ENCODE measurements at regions not wholly inside any gene's neighbourhood (a gene's known extent, or its start where the extent isn't known, plus 50 kb on each side); places are given as distances from the start of the nearest gene placed in this dataset.

DNA sequence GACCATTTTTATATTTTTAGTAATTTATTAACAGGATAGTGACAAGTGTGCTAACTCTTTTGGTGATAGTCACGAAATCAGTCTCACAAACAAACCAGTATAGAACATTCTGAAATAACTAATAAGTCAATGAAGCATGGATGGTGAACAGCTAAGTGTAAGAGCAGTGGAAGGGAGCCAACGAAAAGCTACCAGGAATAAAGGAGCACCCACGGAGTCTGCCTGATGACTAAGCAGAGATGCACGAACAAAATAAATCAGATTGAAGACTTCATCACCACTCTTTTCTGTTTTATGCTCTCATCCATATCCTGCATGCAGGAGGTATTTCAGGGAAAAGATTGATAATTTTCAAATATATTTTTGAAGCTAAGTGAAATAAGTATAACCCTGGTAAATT, 891.1 kb upstream of the HS3ST1 start:
- H3K4me3 ChIP-seq (replicated peaks in 1 of 2; ENCODE audit: low read depth in 2 of 2, low read length in 2 of 2) = no peak overlapping the region
- TF ChIP-seq, protein P1, sequence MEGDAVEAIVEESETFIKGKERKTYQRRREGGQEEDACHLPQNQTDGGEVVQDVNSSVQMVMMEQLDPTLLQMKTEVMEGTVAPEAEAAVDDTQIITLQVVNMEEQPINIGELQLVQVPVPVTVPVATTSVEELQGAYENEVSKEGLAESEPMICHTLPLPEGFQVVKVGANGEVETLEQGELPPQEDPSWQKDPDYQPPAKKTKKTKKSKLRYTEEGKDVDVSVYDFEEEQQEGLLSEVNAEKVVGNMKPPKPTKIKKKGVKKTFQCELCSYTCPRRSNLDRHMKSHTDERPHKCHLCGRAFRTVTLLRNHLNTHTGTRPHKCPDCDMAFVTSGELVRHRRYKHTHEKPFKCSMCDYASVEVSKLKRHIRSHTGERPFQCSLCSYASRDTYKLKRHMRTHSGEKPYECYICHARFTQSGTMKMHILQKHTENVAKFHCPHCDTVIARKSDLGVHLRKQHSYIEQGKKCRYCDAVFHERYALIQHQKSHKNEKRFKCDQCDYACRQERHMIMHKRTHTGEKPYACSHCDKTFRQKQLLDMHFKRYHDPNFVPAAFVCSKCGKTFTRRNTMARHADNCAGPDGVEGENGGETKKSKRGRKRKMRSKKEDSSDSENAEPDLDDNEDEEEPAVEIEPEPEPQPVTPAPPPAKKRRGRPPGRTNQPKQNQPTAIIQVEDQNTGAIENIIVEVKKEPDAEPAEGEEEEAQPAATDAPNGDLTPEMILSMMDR (IDR thresholded peaks at IDR 0.05; ENCODE audit: low read depth, low read length) = no peak
- peak; percentile 36 to 52 for DNase-seq (ENCODE audit: low read depth in 2 of 2)

DNA sequence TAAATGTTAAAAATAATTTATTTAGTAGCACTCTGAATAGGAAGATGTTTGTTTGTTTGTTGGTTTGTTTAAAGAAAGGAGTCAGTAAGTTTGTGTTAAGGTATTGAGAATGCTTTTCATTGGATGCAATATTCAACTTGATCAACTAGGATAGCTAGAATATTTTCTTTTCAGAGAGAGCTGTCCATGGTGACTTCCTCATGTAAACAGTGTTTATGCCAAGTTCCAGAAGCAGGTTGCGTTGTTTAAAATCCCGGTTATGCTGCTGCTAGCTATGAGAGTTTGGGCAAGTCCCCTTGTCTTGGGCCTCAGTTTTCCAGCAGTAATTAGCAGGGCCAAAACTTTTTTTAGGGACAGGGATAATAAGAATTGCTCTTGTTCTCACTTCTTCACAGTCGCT, 876.2 kb upstream of the HS3ST1 start:
- peak in 1 of 2 donors; percentile 1 for DNase-seq (ENCODE audit: low read depth in 2 of 2)
- no peak overlapping the region for H3K4me3 ChIP-seq (replicated peaks in 1 of 2; ENCODE audit: low read depth in 2 of 2, low read length in 2 of 2)
- TF ChIP-seq, protein P1 (IDR thresholded peaks at IDR 0.05; ENCODE audit: low read depth, low read length) = no peak

DNA sequence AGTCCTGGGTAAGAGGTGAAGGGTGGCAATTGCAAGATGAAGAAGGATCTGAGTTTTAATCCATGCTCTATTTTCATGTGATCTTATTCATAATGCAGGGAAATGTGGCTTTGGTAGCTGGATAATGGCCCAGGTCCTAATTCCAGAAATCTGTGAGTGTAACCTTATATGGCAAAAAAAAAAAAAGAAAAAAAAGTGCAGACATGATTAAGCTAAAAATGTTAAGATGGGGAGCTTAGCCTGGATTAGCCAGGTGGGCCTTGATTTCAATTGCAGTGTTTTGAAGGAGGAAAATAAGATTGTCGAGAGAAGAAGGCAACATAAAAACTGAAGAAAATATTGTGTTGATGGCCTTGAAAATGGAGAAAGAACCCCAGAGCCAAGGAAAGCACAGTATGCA, 867.7 kb upstream of the HS3ST1 start:
- no peak for DNase-seq (ENCODE audit: low read depth in 2 of 2)
- TF ChIP-seq, protein P1 (IDR thresholded peaks at IDR 0.05; ENCODE audit: low read depth, low read length) = no peak
- no peak overlapping the region for H3K4me3 ChIP-seq (replicated peaks in 1 of 2; ENCODE audit: low read depth in 2 of 2, low read length in 2 of 2)

DNA sequence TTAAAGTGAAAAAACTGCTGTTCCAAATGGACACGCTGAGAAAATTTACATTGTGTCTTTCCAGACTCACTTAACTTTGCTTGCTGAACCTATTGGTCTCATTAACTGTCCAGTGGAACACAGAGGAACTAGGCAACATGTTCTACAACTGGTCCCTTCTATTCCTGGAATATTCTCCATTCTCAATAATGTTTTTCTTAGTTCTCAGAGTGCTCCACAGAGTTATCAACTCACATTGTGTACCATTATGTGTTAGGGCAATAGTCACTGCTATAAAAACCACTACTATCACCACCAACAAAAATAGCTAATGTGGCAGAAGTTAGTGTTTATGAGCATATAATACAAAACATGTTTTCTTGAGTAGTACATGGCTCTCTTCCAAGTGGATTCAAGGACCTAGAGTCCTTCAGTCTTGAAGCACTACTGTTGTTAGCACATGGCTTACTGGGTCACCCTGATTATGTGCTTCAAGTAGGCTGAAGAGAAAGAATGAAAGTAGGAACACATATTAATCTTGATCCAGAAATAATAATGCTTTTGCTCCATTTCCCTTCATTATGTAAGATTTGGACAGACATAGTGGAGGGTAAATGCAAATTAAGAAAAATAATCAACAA, 865.3 kb upstream of the HS3ST1 start:
- H3K4me3 ChIP-seq (replicated peaks in 1 of 2; ENCODE audit: low read depth in 2 of 2, low read length in 2 of 2) = no peak overlapping the region
- peak in 1 of 2 donors; percentile 3 for DNase-seq (ENCODE audit: low read depth in 2 of 2)
- TF ChIP-seq, protein P1 (IDR thresholded peaks at IDR 0.05; ENCODE audit: low read depth, low read length) = no peak

DNA sequence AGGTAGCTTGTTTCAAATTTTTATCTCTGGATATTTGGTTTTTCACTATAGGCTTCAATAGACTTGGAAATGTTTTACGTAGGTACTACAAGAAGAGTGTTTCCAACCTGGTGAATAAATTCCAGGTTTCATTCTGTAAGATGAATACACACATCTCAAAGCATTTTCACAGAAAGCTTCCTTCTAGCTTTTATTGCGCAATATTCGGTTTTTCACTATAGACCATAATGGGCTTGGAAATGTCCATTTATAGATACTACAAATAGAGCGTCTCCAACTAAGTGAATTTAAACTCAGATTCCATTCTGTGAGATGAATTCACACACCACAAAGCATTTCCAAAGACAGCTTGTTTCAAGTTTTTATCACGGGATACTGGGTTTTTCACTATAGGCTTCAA, 857.7 kb upstream of the HS3ST1 start:
- no peak overlapping the region for H3K4me3 ChIP-seq (replicated peaks in 1 of 2; ENCODE audit: low read depth in 2 of 2, low read length in 2 of 2)
- DNase-seq (ENCODE audit: low read depth in 2 of 2) = no peak
- TF ChIP-seq, protein P1 (IDR thresholded peaks at IDR 0.05; ENCODE audit: low read depth, low read length) = no peak

DNA sequence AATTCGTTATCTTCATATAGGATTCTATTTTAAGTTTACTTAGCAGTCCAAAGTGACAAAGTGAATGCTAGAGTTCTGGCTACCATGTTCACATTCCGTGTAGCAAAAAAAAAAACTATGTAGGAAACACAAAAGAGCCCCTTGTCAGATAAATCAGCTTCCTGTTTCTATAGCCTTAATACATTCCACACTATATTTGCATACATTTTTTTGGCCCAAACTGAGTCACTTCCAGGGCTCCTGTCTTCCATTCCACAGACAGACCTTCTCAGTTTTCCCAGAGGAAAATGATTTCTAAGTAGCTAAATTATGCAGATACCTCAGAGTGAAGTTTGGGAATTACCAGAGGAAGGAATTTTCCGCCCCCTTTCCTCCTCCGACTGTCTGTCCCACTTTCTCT, 841.9 kb upstream of the HS3ST1 start:
- H3K4me3 ChIP-seq (replicated peaks in 1 of 2; ENCODE audit: low read depth in 2 of 2, low read length in 2 of 2) = no peak overlapping the region
- TF ChIP-seq, protein P1 (IDR thresholded peaks at IDR 0.05; ENCODE audit: low read depth, low read length) = no peak
- peak; percentile 5 to 53 for DNase-seq (ENCODE audit: low read depth in 2 of 2)

DNA sequence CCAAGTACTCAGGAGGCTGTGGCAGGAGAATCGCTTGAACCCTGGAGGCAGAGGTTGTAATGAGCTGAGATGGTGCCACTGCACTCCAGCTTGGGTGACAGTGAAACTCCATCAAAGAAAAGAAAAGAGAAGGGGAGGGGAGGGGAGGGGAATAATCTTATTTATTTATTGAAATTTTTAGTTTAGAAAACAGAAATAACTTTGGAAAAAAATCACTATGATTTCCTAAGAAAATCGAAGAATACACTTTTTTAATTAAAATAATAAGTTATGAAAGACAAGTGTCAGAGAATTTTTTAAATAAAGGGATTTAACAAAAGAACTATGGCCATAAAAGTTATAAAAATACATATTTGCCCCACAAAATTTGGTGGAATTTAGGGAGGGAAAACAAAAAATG, 836.9 kb upstream of the HS3ST1 start:
- H3K4me3 ChIP-seq (replicated peaks in 1 of 2; ENCODE audit: low read depth in 2 of 2, low read length in 2 of 2) = no peak overlapping the region
- TF ChIP-seq, protein P1 (IDR thresholded peaks at IDR 0.05; ENCODE audit: low read depth, low read length) = no peak
- no peak for DNase-seq (ENCODE audit: low read depth in 2 of 2)

Data from cardiac fibroblast (primary cell).